HepG2 (cell line): ENCODE measurements at regions not wholly inside any gene's neighbourhood (a gene's known extent, or its start where the extent isn't known, plus 50 kb on each side); places are given as distances from the start of the nearest gene placed in this dataset.

Source experiments
- CCDC6 ChIP-seq: sonication (generic); formaldehyde crosslinking; IDR thresholded peaks from 2 replicates; pipeline ENCODE4 v1.8.1; 2022; ENCODE audit warnings: mild to moderate bottlenecking, missing genetic modification reagents, moderate library complexity
- CHD4 ChIP-seq: fragments of 200-600 bp; sonication (generic); IDR thresholded peaks from 2 replicates; pipeline ENCODE4 v1.7.0; 2017; ENCODE audit warnings: mild to moderate bottlenecking, low read length, borderline replicate concordance
- HMG20B ChIP-seq: conservative IDR thresholded peaks from 2 replicates; pipeline ENCODE4 v1.6.1; 2016; ENCODE audit warnings: missing genetic modification reagents, missing compliant biosample characterization
- HNRNPLL ChIP-seq: fragments of 200-400 bp; formaldehyde crosslinking; IDR thresholded peaks from 2 replicates; pipeline ENCODE4 v1.6.1; 2017; ENCODE audit warnings: mild to moderate bottlenecking, low read depth, low read length; ENCODE audit not compliant: poor library complexity, severe bottlenecking
- KDM1A ChIP-seq: IDR thresholded peaks from 2 replicates; pipeline ENCODE4 v1.6.1; 2016; ENCODE audit warnings: missing compliant biosample characterization
- NFE2 ChIP-seq: sonication (generic); formaldehyde crosslinking; IDR thresholded peaks from 2 replicates; pipeline ENCODE4 v1.4.0; 2020; ENCODE audit warnings: missing genetic modification reagents
- PHF21A ChIP-seq: sonication (generic); formaldehyde crosslinking; IDR thresholded peaks from 2 replicates; pipeline ENCODE4 v1.5.0; 2020; ENCODE audit warnings: mild to moderate bottlenecking, missing genetic modification reagents
- POGZ ChIP-seq: sonication (generic); formaldehyde crosslinking; IDR thresholded peaks from 2 replicates; pipeline ENCODE4 v1.4.0; 2020; ENCODE audit warnings: mild to moderate bottlenecking, missing genetic modification reagents
- RARA ChIP-seq: IDR thresholded peaks from 2 replicates; pipeline ENCODE4 v1.6.1; 2016; ENCODE audit warnings: missing genetic modification reagents, missing compliant biosample characterization
- SIX4 ChIP-seq: sonication (generic); formaldehyde crosslinking; IDR thresholded peaks from 2 replicates; pipeline ENCODE4 v1.4.0; 2020; ENCODE audit warnings: missing genetic modification reagents
- TFDP1 ChIP-seq: IDR thresholded peaks from 2 replicates; pipeline ENCODE4 v1.6.1; 2016; ENCODE audit warnings: missing compliant biosample characterization, missing genetic modification reagents, borderline replicate concordance
- TRIM24 ChIP-seq: sonication (generic); formaldehyde crosslinking; IDR thresholded peaks from 2 replicates; pipeline ENCODE4 v1.8.0; 2022; ENCODE audit warnings: mild to moderate bottlenecking, missing genetic modification reagents
- U2AF1 ChIP-seq: fragments of 200-400 bp; formaldehyde crosslinking; optimal IDR thresholded peaks from 2 replicates; pipeline ENCODE3; 2017; ENCODE audit warnings: mild to moderate bottlenecking, low read depth, low read length
- ZNF775 ChIP-seq: sonication (generic); formaldehyde crosslinking; IDR thresholded peaks from 2 replicates; pipeline ENCODE4 v1.4.0; 2020; ENCODE audit warnings: missing genetic modification reagents, mild to moderate bottlenecking, moderate library complexity, borderline replicate concordance
- ZNF777 ChIP-seq: sonication (generic); formaldehyde crosslinking; IDR thresholded peaks from 2 replicates; pipeline ENCODE4 v1.4.0; 2020; ENCODE audit warnings: missing genetic modification reagents
- ZNF784 ChIP-seq: sonication (generic); formaldehyde crosslinking; IDR thresholded peaks from 2 replicates; pipeline ENCODE4 v1.5.1; 2020; ENCODE audit warnings: missing genetic modification reagents, mild to moderate bottlenecking, borderline replicate concordance
- ZNF879 ChIP-seq: sonication (generic); formaldehyde crosslinking; IDR thresholded peaks from 2 replicates; pipeline ENCODE4 v1.8.1; 2023; ENCODE audit warnings: missing genetic modification reagents
- ZXDC ChIP-seq: sonication (generic); formaldehyde crosslinking; IDR thresholded peaks from 2 replicates; pipeline ENCODE4 v1.5.0; 2020; ENCODE audit warnings: mild to moderate bottlenecking, missing genetic modification reagents
- TF ChIP-seq, protein P1 (sequence below): sonication (generic); formaldehyde crosslinking; IDR thresholded peaks from 2 replicates; pipeline ENCODE4 v1.4.0; 2020; ENCODE audit warnings: low read depth, missing genetic modification reagents

- TF ChIP-seq CHD4 (no peak; the same call in none of the 2 replicates), U2AF1 (peak; percentile 72), TFDP1 (CRISPR knock-in tag) (peak; percentile 79), ZNF777 (CRISPR knock-in tag) (peak; percentile 53; the same call in 1 of the 2 replicates), PHF21A (CRISPR knock-in tag) (peak; percentile 100), ZNF775 (CRISPR knock-in tag) (peak; percentile 96), HMG20B (CRISPR knock-in tag) (peak; percentile 61; the same call in 1 of the 2 replicates), SIX4 (peak; percentile 74), POGZ (CRISPR knock-in tag) (peak; percentile 97), ZNF784 (CRISPR knock-in tag) (0 out of 2 replicates have a peak, but pooled peaks have one; percentile 58), ZXDC (no peak), TRIM24 (CRISPR knock-in tag) (peak; percentile 94), KDM1A (no peak; the same call in 1 of the 2 replicates), RARA (CRISPR knock-in tag) (peak; percentile 100), NFE2 (CRISPR knock-in tag) (peak; percentile 87; the same call in 1 of the 2 replicates), ZNF879 (no peak; the same call in 1 of the 2 replicates), CCDC6 (CRISPR knock-in tag) (peak; percentile 74; the same call in 1 of the 2 replicates), HNRNPLL (peak; percentile 21)
- TF ChIP-seq, protein P1, sequence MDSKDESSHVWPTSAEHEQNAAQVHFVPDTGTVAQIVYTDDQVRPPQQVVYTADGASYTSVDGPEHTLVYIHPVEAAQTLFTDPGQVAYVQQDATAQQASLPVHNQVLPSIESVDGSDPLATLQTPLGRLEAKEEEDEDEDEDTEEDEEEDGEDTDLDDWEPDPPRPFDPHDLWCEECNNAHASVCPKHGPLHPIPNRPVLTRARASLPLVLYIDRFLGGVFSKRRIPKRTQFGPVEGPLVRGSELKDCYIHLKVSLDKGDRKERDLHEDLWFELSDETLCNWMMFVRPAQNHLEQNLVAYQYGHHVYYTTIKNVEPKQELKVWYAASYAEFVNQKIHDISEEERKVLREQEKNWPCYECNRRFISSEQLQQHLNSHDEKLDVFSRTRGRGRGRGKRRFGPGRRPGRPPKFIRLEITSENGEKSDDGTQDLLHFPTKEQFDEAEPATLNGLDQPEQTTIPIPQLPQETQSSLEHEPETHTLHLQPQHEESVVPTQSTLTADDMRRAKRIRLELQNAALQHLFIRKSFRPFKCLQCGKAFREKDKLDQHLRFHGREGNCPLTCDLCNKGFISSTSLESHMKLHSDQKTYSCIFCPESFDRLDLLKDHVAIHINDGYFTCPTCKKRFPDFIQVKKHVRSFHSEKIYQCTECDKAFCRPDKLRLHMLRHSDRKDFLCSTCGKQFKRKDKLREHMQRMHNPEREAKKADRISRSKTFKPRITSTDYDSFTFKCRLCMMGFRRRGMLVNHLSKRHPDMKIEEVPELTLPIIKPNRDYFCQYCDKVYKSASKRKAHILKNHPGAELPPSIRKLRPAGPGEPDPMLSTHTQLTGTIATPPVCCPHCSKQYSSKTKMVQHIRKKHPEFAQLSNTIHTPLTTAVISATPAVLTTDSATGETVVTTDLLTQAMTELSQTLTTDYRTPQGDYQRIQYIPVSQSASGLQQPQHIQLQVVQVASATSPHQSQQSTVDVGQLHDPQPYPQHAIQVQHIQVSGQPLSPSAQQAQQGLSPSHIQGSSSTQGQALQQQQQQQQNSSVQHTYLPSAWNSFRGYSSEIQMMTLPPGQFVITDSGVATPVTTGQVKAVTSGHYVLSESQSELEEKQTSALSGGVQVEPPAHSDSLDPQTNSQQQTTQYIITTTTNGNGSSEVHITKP (CRISPR knock-in tag) = peak; percentile 92
Observed at GRCh38 chr16:14364386-14365199, 265.5 kb downstream of the PARN start (continued).
